Adipocyte (in vitro differentiated cells): ENCODE measurements at regions not wholly inside any gene's neighbourhood (a gene's known extent, or its start where the extent isn't known, plus 50 kb on each side); places are given as distances from the start of the nearest gene placed in this dataset.

Experiments
- DNase-seq: peaks from one replicate; pipeline ENCODE4 v3.0.0-alpha.2; 2015; ENCODE audit warnings: low read depth
- H3K27me3 ChIP-seq: replicated peaks from 2 replicates; pipeline ENCODE4 v1.7.0; 2013; ENCODE audit warnings: mild to moderate bottlenecking, low read length, moderate library complexity; ENCODE audit not compliant: control insufficient read depth, insufficient read depth
- H3K36me3 ChIP-seq: 2 replicates; pipeline ENCODE4 v1.7.0; 2013; ENCODE audit warnings: low read length, mild to moderate bottlenecking, moderate library complexity; ENCODE audit not compliant: control insufficient read depth, insufficient read depth, severe bottlenecking
- H3K4me1 ChIP-seq: 2 replicates; pipeline ENCODE4 v1.7.0; 2013; ENCODE audit warnings: mild to moderate bottlenecking, low read length, moderate library complexity; ENCODE audit not compliant: control insufficient read depth, insufficient read depth
- H3K4me3 ChIP-seq: 2 replicates; pipeline ENCODE4 v1.7.0; 2013; ENCODE audit warnings: mild to moderate bottlenecking, low read length, moderate library complexity
- H3K9ac ChIP-seq: 2 replicates; pipeline ENCODE4 v1.7.0; 2013; ENCODE audit warnings: mild to moderate bottlenecking, low read length, moderate library complexity
- H3K9me3 ChIP-seq: 2 replicates; pipeline ENCODE4 v1.7.0; 2013; ENCODE audit warnings: mild to moderate bottlenecking, low read length, moderate library complexity; ENCODE audit not compliant: control insufficient read depth

DNA sequence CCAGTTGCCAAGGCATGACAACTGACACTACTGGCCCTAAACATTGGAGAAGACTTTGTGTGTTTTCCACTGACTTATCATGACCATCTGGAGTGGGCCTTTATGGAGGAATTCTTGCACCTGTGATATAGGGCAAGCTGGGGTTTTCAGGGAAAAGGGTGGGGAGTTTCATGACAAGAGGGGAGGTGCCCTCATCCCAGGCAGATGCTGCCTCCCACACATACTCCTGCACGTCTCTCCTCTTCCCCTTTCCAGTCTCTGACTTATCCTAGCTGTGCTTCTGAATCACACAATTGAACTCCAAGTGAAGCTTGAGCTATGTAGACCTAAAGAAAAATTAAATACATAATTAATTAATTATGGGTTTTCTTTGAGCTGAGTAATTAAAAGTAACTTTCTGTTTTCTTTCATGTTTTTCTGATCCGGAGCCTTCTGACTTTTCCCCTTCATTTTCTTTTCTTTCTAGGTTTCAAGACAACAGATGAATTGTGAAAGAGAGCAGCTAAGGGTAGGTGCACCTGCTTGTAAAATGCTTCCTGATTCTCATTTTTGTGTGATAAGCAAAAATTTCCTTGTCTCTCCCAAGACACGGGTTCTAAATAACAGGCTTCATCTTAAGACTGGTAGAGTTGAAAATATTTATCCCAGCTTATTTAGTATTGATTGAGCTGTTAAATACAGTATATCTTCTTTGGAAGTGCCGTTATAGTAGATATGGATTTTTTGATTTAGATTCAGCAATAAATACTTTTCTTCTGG lies 280.9 kb upstream of the RBFOX1 start:
- H3K36me3 ChIP-seq: no peaks in the 10 kb centered on the region
- H3K27me3 ChIP-seq: no peaks in the 10 kb centered on the region
- DNase-seq: no peak
- H3K9ac ChIP-seq: no peak overlapping the region
- no peaks in the 10 kb centered on the region for H3K9me3 ChIP-seq
- H3K4me3 ChIP-seq: no peak overlapping the region
- H3K4me1 ChIP-seq: no peaks in the 10 kb centered on the region

DNA sequence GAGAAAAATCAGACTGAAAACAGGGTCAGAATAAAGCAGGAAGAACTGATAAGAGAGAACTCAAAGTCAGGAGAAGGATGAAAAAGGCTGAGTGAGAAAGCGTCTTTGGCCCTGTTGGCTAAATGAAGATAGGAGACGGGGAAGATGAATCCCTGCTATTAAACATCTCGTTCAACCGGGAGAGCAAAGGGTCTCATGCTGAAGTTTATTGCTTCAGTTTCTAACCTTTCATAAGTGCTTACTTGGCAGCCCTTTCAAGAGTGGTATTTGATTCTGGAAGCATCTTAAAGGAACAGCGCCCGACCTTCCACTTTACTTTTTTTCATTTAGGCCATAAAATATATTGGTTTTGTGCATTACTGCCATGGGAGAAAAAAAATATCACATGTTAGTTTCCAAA lies 288.3 kb upstream of the RBFOX1 start:
- Histone ChIP-seq H3K9ac (no peak overlapping the region), H3K27me3 (no peaks in the 10 kb centered on the region), H3K9me3 (no peaks in the 10 kb centered on the region), H3K36me3 (no peaks in the 10 kb centered on the region), H3K4me1 (no peaks in the 10 kb centered on the region), H3K4me3 (no peak overlapping the region)
- no peak for DNase-seq

DNA sequence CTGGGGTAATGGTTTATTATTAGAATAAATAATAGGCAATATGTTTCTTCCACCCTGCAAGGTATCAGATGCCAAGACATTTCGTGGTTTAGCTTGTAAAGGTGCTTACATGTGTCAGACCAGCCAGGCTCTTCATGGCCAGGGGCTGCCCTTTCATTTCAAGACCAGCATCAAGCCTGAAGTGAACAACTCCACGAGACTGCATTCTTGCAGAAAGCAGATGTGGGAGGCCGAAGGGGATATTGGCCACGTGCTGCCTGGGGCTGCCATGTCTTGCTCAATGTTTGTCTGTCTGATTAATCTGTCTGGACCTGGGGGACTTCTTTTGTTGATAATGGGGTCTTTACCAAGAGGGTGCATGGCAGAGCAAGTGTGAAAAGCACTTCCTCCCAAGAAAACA lies 294.2 kb upstream of the RBFOX1 start:
- H3K36me3 ChIP-seq: no peaks in the 10 kb centered on the region
- no peaks in the 10 kb centered on the region for H3K27me3 ChIP-seq
- H3K9me3 ChIP-seq: no peaks in the 10 kb centered on the region
- no peak for DNase-seq
- H3K4me1 ChIP-seq: no peaks in the 10 kb centered on the region
- no peak overlapping the region for H3K9ac ChIP-seq
- H3K4me3 ChIP-seq: no peak overlapping the region

DNA sequence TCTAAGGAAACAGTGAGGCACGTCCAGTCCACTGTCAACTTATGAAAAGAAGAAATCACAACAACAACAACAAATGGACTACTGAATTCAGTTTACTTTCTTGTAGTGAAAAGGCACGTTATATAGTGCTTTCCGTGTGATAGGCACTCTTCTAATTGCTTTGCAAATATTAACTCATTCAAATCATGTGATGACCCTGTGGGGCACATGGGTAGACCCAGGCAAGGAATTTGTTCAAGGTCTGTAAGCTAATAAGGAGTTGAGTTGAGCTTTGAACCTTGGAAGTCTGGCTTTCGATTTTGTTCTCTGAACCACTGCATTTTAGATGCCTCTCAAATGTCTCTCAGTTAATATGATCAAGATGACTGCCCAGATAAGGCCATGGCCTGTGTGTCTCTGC lies 295.1 kb upstream of the RBFOX1 start:
- DNase-seq: no peak
- Histone ChIP-seq H3K4me3 (no peak overlapping the region), H3K27me3 (no peaks in the 10 kb centered on the region), H3K9me3 (no peaks in the 10 kb centered on the region), H3K36me3 (no peaks in the 10 kb centered on the region), H3K4me1 (no peaks in the 10 kb centered on the region), H3K9ac (no peak overlapping the region)

DNA sequence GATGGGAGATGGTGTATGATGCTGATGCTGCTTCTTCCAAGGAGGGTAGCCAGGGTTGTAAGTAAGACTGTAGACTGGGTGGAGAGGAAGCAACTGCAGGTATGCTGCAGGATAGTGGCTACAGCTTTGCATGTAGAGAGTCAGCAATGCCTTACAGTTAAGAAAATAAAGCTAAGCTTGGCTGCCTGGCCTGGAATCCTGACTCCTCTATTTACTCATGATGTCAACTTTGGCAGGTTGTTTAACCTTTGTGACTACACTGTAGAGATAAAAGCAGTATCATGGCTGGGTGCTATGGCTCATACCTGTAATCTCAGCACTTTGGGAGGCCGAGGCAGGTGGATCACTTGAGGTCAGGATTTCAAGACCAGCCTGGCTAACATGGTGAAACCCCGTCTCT lies 301.6 kb upstream of the RBFOX1 start:
- Histone ChIP-seq H3K27me3 (no peaks in the 10 kb centered on the region), H3K4me1 (no peaks in the 10 kb centered on the region), H3K9ac (no peak overlapping the region), H3K4me3 (no peak overlapping the region), H3K36me3 (no peaks in the 10 kb centered on the region), H3K9me3 (peaks cover 6% of the 10 kb centered on the region)
- DNase-seq: no peak

DNA sequence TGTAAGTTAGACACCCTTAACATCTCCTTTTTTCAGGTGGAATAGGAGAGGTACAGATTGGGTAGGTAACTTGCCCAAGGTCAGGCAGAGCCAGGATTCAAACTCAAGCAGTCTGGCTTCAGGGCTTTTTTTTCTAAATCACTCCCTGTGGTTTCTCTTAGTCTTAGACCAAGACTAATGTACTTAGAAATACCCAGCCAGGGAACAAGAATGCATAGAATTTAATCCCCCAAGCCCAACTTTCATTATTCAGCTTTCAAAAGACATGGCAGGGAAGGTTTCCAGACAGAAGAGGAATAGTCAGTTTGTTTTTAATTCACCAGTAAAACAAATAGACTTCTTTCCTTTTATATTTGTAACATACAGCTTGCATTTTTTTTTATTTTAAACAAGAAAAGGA lies 305.2 kb upstream of the RBFOX1 start:
- Histone ChIP-seq H3K9ac (no peak overlapping the region), H3K36me3 (no peaks in the 10 kb centered on the region), H3K4me1 (no peaks in the 10 kb centered on the region), H3K27me3 (no peaks in the 10 kb centered on the region), H3K9me3 (peaks cover 6% of the 10 kb centered on the region), H3K4me3 (no peak overlapping the region)
- no peak for DNase-seq

DNA sequence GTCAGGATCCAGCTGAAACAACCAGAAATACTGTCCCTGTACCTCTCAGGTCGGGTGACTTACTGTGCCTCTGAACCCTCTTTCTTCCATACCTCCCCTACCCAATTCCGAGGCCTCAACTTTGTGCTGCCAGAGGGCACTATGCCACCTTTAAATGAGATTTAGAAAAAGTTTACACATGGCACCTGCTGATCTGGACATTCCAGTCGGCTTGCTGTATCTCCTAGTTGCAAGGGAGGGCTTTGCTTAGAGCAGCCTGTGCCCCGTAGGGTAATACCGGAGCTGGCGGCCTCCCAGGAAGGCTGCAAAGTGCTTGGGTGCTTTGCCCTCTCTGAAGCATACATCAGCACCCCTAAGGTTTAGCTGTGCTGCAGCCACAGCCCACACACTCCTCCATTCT lies 306.0 kb upstream of the RBFOX1 start:
- H3K27me3 ChIP-seq: no peaks in the 10 kb centered on the region
- H3K4me3 ChIP-seq: no peak overlapping the region
- H3K4me1 ChIP-seq: no peaks in the 10 kb centered on the region
- H3K36me3 ChIP-seq: no peaks in the 10 kb centered on the region
- no peak overlapping the region for H3K9ac ChIP-seq
- DNase-seq: no peak
- H3K9me3 ChIP-seq: peaks cover 6% of the 10 kb centered on the region

DNA sequence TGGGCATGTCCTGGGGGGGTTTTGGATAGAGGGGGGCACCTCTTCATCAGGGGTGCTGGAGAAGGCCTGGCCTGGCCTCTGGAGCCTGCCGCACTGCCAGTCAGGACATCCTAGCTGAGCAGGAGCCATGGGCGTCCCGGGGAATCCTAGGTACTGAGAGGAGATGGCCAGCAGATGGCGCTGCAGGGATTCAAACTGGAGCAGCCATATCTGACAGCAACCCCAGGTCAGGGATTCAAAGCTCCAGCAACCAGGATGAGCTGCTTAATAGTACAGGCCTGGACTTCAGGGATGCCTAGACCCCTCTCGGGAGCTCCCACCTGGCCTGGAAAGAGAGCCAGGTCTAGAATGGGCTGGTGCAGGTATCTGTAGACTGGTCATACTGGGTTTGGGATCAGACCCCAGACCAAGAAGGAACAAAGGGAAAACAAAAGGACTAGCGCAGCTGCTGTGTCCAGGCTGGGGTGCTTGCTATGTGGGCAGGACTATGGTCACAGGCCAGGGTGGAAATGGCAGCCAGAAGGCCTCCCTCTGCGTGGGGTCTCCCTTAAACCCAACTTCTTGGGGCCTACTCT lies 306.9 kb upstream of the RBFOX1 start:
- no peaks in the 10 kb centered on the region for H3K27me3 ChIP-seq
- peaks cover 6% of the 10 kb centered on the region for H3K9me3 ChIP-seq
- no peaks in the 10 kb centered on the region for H3K4me1 ChIP-seq
- H3K4me3 ChIP-seq: no peak overlapping the region
- no peak overlapping the region for H3K9ac ChIP-seq
- peak; percentile 5 for DNase-seq
- H3K36me3 ChIP-seq: no peaks in the 10 kb centered on the region

DNA sequence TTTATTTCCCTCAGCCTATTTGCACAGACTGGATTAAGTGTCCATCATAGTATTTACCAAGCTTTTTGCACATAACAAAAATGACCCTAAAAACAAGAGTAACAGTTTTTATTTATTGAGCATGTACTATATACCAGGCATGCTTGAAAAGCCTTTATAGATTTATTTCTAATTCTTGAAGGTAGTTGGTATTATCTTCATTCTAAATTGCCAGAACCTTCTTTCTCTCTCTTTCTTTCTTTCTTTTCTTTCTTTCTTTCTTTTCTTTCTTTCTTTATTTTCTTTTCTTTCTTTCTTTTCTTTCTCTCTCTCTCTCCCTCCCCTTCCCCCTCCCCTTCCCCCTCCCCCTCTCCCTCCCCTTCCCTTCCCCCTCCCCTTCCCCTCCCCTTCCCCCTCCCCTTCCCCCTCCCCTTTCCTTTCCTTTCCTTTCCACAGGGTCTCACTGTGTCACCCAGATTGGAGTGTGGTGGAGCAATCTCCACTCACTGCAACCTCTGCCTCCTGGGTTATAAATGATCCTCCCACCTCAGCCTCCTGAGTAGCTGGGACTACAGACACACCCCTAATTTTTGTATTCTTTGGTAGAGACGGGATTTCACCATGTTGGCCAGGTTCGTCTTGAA lies 310.9 kb upstream of the RBFOX1 start:
- Histone ChIP-seq H3K4me3 (no peak overlapping the region), H3K27me3 (no peaks in the 10 kb centered on the region), H3K9me3 (no peaks in the 10 kb centered on the region), H3K4me1 (no peaks in the 10 kb centered on the region), H3K36me3 (no peaks in the 10 kb centered on the region), H3K9ac (no peak overlapping the region)
- DNase-seq: no peak

DNA sequence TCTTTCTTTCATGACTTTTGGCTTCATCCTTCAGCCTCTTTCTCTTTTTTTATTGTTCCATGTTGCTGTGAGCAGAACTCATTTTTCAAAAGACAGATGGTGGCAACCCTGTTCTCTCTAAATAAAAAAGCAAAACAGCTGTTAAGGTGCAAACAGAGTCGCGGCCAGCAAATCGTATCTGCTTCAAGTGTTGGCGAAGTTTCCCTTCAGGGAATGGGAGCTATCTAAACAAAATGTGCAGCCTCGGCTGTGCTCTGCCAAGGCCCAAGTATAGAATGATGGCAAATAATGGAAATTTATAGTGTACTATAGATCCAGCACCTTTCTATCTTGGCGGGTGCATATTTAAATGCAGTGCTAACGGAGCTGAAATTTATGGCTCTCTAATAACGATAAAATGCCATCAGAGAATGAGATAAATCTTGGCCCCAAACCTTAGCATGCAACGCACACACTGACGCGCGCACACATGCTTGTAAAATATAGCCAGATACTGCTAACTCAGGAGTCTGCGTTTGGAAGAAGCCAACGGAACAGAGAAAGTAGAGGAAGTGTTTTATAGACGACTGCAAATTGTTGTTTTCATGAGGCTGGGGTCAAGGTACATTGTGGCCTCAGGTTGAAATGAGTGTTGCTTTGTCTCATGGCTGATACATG lies 315.5 kb upstream of the RBFOX1 start:
- no peak overlapping the region for H3K9ac ChIP-seq
- no peaks in the 10 kb centered on the region for H3K4me1 ChIP-seq
- H3K36me3 ChIP-seq: no peaks in the 10 kb centered on the region
- no peak overlapping the region for H3K4me3 ChIP-seq
- peaks cover 3% of the 10 kb centered on the region for H3K9me3 ChIP-seq
- no peaks in the 10 kb centered on the region for H3K27me3 ChIP-seq
- no peak for DNase-seq

DNA sequence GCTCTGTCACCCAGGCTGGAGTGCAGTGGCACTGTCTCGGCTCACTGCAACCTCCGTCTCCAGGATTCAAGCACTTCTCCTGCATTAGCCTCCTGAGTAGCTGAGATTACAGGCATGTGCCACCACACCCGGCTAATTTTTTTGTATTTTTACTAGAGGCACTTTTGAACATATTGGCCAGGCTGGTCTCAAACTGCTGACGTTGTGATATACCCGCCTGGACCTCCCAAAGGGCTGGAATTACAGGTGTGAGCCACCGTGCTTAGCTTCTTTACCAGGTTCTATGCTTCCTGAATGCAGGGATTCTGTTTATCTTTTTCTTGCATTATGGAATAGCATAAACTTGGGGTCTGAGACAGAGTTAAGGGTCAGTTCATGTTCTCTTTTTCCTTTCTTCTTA lies 317.9 kb upstream of the RBFOX1 start:
- Histone ChIP-seq H3K9ac (no peak overlapping the region), H3K9me3 (peaks cover 3% of the 10 kb centered on the region), H3K36me3 (no peaks in the 10 kb centered on the region), H3K27me3 (no peaks in the 10 kb centered on the region), H3K4me1 (no peaks in the 10 kb centered on the region), H3K4me3 (no peak overlapping the region)
- no peak for DNase-seq
